CD14-positive monocyte (primary cell): ENCODE measurements at regions not wholly inside any gene's neighbourhood (a gene's known extent, or its start where the extent isn't known, plus 50 kb on each side); places are given as distances from the start of the nearest gene placed in this dataset.

ENCODE experiments used
- DNase-seq, 3 donors: peaks; one replicate each; pipeline ENCODE4 v3.0.0-alpha.2; 2011 to 2022
- H2AFZ ChIP-seq: 2 replicates; pipeline ENCODE4 v1.6.0; 2012; ENCODE audit warnings: mild to moderate bottlenecking, low read depth, low read length, inconsistent platforms; ENCODE audit not compliant: insufficient read depth, poor library complexity, severe bottlenecking
- H3K27ac ChIP-seq, 2 donors: 1 replicate in 1 of 2; 2 replicates in 1 of 2; pipeline ENCODE4 v1.5.1; 2012 to 2013; ENCODE audit warnings: low read length in 2 of 2, control low read depth in 1 of 2, inconsistent platforms in 1 of 2, low read depth in 1 of 2, mild to moderate bottlenecking in 1 of 2
- H3K27me3 ChIP-seq, 2 donors: one replicate each; pipeline versions ENCODE4 v1.6.0 to v1.6.1; 2011 to 2013; ENCODE audit warnings: low read length in 2 of 2; ENCODE audit not compliant: control insufficient read depth in 2 of 2, insufficient read depth in 2 of 2
- H3K36me3 ChIP-seq, 2 donors: replicated peaks in 1 of 2; 1 replicate in 1 of 2; 2 replicates in 1 of 2; pipeline versions ENCODE4 v1.5.1 to v1.6.1; 2012 to 2013; ENCODE audit warnings: low read length in 2 of 2, control low read depth in 1 of 2, inconsistent platforms in 1 of 2, mild to moderate bottlenecking in 1 of 2; ENCODE audit not compliant: insufficient read depth in 2 of 2, control insufficient read depth in 1 of 2
- H3K4me1 ChIP-seq, 2 donors: 1 replicate in 1 of 2; 2 replicates in 1 of 2; pipeline versions ENCODE4 v1.5.1 to v1.6.1; 2012 to 2013; ENCODE audit warnings: low read length in 2 of 2, control low read depth in 1 of 2, inconsistent platforms in 1 of 2, mild to moderate bottlenecking in 1 of 2, moderate library complexity in 1 of 2; ENCODE audit not compliant: insufficient read depth in 2 of 2, control insufficient read depth in 1 of 2
- H3K4me2 ChIP-seq: replicated peaks from 2 replicates; pipeline ENCODE3; 2012; ENCODE audit warnings: low read length, moderate library complexity, mild to moderate bottlenecking; ENCODE audit not compliant: poor library complexity, severe bottlenecking; ENCODE audit errors: extremely low read depth
- H3K4me3 ChIP-seq, 3 experiments: fragments of 200-600 bp in 1 of 3; sonication (generic) in 1 of 3; replicated peaks in 1 of 3; 1 replicate in 2 of 3; 2 replicates in 1 of 3; pipeline ENCODE4 v1.5.1; 2011 to 2013; ENCODE audit warnings: low read length in 3 of 3, mild to moderate bottlenecking in 3 of 3, control low read depth in 2 of 3, low read depth in 2 of 3, inconsistent platforms in 1 of 3, moderate library complexity in 1 of 3
- H3K79me2 ChIP-seq: 2 replicates; pipeline ENCODE4 v1.6.0; 2012; ENCODE audit warnings: mild to moderate bottlenecking, control low read depth, inconsistent platforms, low read length, moderate library complexity; ENCODE audit not compliant: insufficient read depth
- H3K9ac ChIP-seq: 2 replicates; pipeline ENCODE4 v1.6.0; 2017; ENCODE audit warnings: low read length, mild to moderate bottlenecking; ENCODE audit not compliant: insufficient read depth, poor library complexity, severe bottlenecking
- H3K9me3 ChIP-seq, 2 donors: replicated peaks in 1 of 2; 1 replicate in 1 of 2; 2 replicates in 1 of 2; pipeline versions ENCODE4 v1.5.1 to v1.6.1; 2012 to 2013; ENCODE audit warnings: low read length in 2 of 2, control low read depth in 1 of 2; ENCODE audit not compliant: control insufficient read depth in 1 of 2, insufficient read depth in 1 of 2
- H4K20me1 ChIP-seq: 2 replicates; pipeline ENCODE4 v1.6.0; 2012; ENCODE audit warnings: mild to moderate bottlenecking, low read length, control low read depth, moderate library complexity; ENCODE audit not compliant: insufficient read depth
- H3K27ac Mint-ChIP-seq, 7 donors: one replicate each; pipeline ENCODE4 v1.8.0; 2020; ENCODE audit warnings: mild to moderate bottlenecking in 7 of 7, mixed read lengths in 7 of 7, moderate library complexity in 6 of 7, inconsistent platforms in 2 of 7
- H3K27me3 Mint-ChIP-seq, 3 donors: one replicate each; pipeline ENCODE4 v1.8.0; 2021 to 2022; ENCODE audit warnings: low read depth in 3 of 3, mild to moderate bottlenecking in 3 of 3, mixed read lengths in 3 of 3, moderate library complexity in 3 of 3, inconsistent platforms in 1 of 3
- H3K36me3 Mint-ChIP-seq, 2 donors: one replicate each; pipeline ENCODE4 v1.8.0; 2020; ENCODE audit warnings: mixed read lengths in 2 of 2, inconsistent platforms in 1 of 2, mild to moderate bottlenecking in 1 of 2
- H3K4me1 Mint-ChIP-seq: one replicate; pipeline ENCODE4 v1.8.0; 2020; ENCODE audit warnings: mild to moderate bottlenecking, mixed read lengths
- H3K4me3 Mint-ChIP-seq, 2 donors: one replicate each; pipeline ENCODE4 v1.8.0; 2020; ENCODE audit warnings: mild to moderate bottlenecking in 2 of 2, mixed read lengths in 2 of 2, moderate library complexity in 1 of 2
- H3K9me3 Mint-ChIP-seq, 7 donors: one replicate each; pipeline ENCODE4 v1.8.0; 2020 to 2022; ENCODE audit warnings: mixed read lengths in 7 of 7, mild to moderate bottlenecking in 6 of 7, moderate library complexity in 6 of 7, inconsistent platforms in 2 of 7
- CTCF ChIP-seq: fragments of 200-600 bp; IDR thresholded peaks from one replicate; pipeline ENCODE4 v1.8.0; 2022; ENCODE audit warnings: antibody characterized with exemption, mild to moderate bottlenecking
- WGBS: methylation state at CpG from one replicate; pipeline ENCODE4 v1.1.5; 2013; ENCODE audit warnings: missing lambda C conversion rate; ENCODE audit not compliant: insufficient coverage; 5-methylcytosine and 5-hydroxymethylcytosine counted together
- intact Hi-C, 2 donors: fragments of 100-400 bp; cut with micrococcal nuclease; formaldehyde crosslinking; loops; one replicate each; pipeline versions ENCODE4 v1.15.0 to v1.15.1; 2023

- intact Hi-C loops, result no loop called here
- H3K9ac ChIP-seq, result no peak overlapping the region
- H3K9me3 Mint-ChIP-seq, result peaks cover 2 to 17% (median 7%) of the 10 kb centered on the region in 7 donors
- 18% methylated on average over 53 of the region's 58 CpGs for WGBS
- no peak overlapping the region for H2AFZ ChIP-seq
- H3K4me2 ChIP-seq, result no peak overlapping the region
- H3K4me3 ChIP-seq, result no peak overlapping the region
- TF ChIP-seq CTCF, result no peak
- H3K4me3 Mint-ChIP-seq, result peak overlapping the region in 1 of 2 donors; percentile 81
- H3K27me3 Mint-ChIP-seq, result peaks cover 19 to 27% (median 20%) of the 10 kb centered on the region in 3 donors
- H3K79me2 ChIP-seq, result no peaks in the 10 kb centered on the region
- no peaks in the 10 kb centered on the region for H3K36me3 ChIP-seq
- no peak for DNase-seq
- peaks cover 0 to 14% of the 10 kb centered on the region in 2 donors for H3K27me3 ChIP-seq
- H3K9me3 ChIP-seq, result peaks cover 0 to 2% of the 10 kb centered on the region in 2 donors
- no peaks in the 10 kb centered on the region for H3K4me1 ChIP-seq
- no peak overlapping the region for H3K27ac ChIP-seq
- H4K20me1 ChIP-seq, result no peaks in the 10 kb centered on the region
- H3K36me3 Mint-ChIP-seq, result no peaks in the 10 kb centered on the region
- H3K27ac Mint-ChIP-seq, result no peak overlapping the region
- H3K4me1 Mint-ChIP-seq, result no peaks in the 10 kb centered on the region
Measured at GRCh38 chr4:1472148-1472797, 66.0 kb upstream of the NKX1-1 start.

GRCh38 chr4:1471443-1472147, 65.4 kb upstream of the NKX1-1 start:
- Histone ChIP-seq H2AFZ (no peak overlapping the region), H3K4me3 (no peak overlapping the region), H3K36me3 (no peaks in the 10 kb centered on the region), H3K9me3 (no peaks in the 10 kb centered on the region), H3K27ac (no peak overlapping the region), H3K4me2 (no peak overlapping the region), H3K9ac (no peak overlapping the region), H4K20me1 (no peaks in the 10 kb centered on the region), H3K79me2 (no peaks in the 10 kb centered on the region), H3K4me1 (no peaks in the 10 kb centered on the region), H3K27me3 (peaks cover 0 to 14% of the 10 kb centered on the region in 2 donors)
- H3K9me3 Mint-ChIP-seq, result peaks cover 2 to 17% (median 7%) of the 10 kb centered on the region in 7 donors
- intact Hi-C loops, result no loop called here
- WGBS, result 16% methylated on average over 48 of the region's 55 CpGs
- no peaks in the 10 kb centered on the region for H3K36me3 Mint-ChIP-seq
- H3K27ac Mint-ChIP-seq, result no peak overlapping the region
- H3K4me3 Mint-ChIP-seq, result peak overlapping the region in 1 of 2 donors; percentile 13
- DNase-seq, result no peak
- TF ChIP-seq CTCF, result no peak
- no peaks in the 10 kb centered on the region for H3K4me1 Mint-ChIP-seq
- peaks cover 17 to 27% (median 20%) of the 10 kb centered on the region in 3 donors for H3K27me3 Mint-ChIP-seq
